ENCODE measurements at regions not wholly inside any gene's neighbourhood (a gene's known extent, or its start where the extent isn't known, plus 50 kb on each side); places are given as distances from the start of the nearest gene placed in this dataset.
"Not testable (repeated sequence)": the region's sequence is repeated elsewhere in the genome, so short reads cannot be mapped to it uniquely, and the experiment has no call there.

- WGBS, 2 donors, result 97% methylated on average over 7 of the region's 7 CpGs
- H3K9me3 ChIP-seq (ENCODE audit: control insufficient read depth, low read length); H3K36me3 ChIP-seq (ENCODE audit: control insufficient read depth in 1 of 2, insufficient read depth in 2 of 2, low read length in 1 of 2); H3K4me1 ChIP-seq (ENCODE audit: control insufficient read depth in 1 of 2, insufficient read depth in 2 of 2, low read length in 2 of 2); ATAC-seq (ENCODE audit: low FRiP score); intact Hi-C loops (cut with DNase I); H3K4me3 ChIP-seq (ENCODE audit: low read length in 2 of 2); DNase-seq; H3K27me3 ChIP-seq (ENCODE audit: control insufficient read depth in 1 of 2, insufficient read depth in 2 of 2, low read length in 1 of 2); H3K27ac ChIP-seq (ENCODE audit: low read depth in 1 of 2, low read length in 2 of 2): not testable (repeated sequence)
Measured at GRCh38 chr7:13114240-13114639, 426.8 kb downstream of the ARL4A start.

- ATAC-seq (ENCODE audit: low FRiP score) (no peak), DNase-seq (no peak)
- 38 to 39% methylated on average over 5 of the region's 5 CpGs for WGBS, 2 donors
- Histone ChIP-seq H3K9me3 (ENCODE audit: control insufficient read depth, low read length) (no peaks in the 10 kb centered on the region), H3K4me1 (ENCODE audit: control insufficient read depth in 1 of 2, insufficient read depth in 2 of 2, low read length in 2 of 2) (no peaks in the 10 kb centered on the region), H3K27me3 (ENCODE audit: control insufficient read depth in 1 of 2, insufficient read depth in 2 of 2, low read length in 1 of 2) (no peaks in the 10 kb centered on the region), H3K4me3 (ENCODE audit: low read length in 2 of 2) (no peak overlapping the region), H3K27ac (ENCODE audit: low read depth in 1 of 2, low read length in 2 of 2) (no peak overlapping the region), H3K36me3 (ENCODE audit: control insufficient read depth in 1 of 2, insufficient read depth in 2 of 2, low read length in 1 of 2) (no peaks in the 10 kb centered on the region)
- intact Hi-C loops (cut with DNase I), result no loop called here
Measured at GRCh38 chr7:13115157-13115772, 427.8 kb downstream of the ARL4A start.

- no peak for ATAC-seq (ENCODE audit: low FRiP score)
- no peaks in the 10 kb centered on the region for H3K9me3 ChIP-seq (ENCODE audit: control insufficient read depth, low read length)
- no peak for DNase-seq
- no peak overlapping the region for H3K27ac ChIP-seq (ENCODE audit: low read depth in 1 of 2, low read length in 2 of 2)
- intact Hi-C loops (cut with DNase I), result no loop called here
- no peaks in the 10 kb centered on the region for H3K4me1 ChIP-seq (ENCODE audit: control insufficient read depth in 1 of 2, insufficient read depth in 2 of 2, low read length in 2 of 2)
- H3K36me3 ChIP-seq (ENCODE audit: control insufficient read depth in 1 of 2, insufficient read depth in 2 of 2, low read length in 1 of 2), result no peaks in the 10 kb centered on the region
- H3K27me3 ChIP-seq (ENCODE audit: control insufficient read depth in 1 of 2, insufficient read depth in 2 of 2, low read length in 1 of 2), result no peaks in the 10 kb centered on the region
- H3K4me3 ChIP-seq (ENCODE audit: low read length in 2 of 2), result no peak overlapping the region
Measured at GRCh38 chr7:13115855-13116254, 428.4 kb downstream of the ARL4A start.

GRCh38 chr7:13117103-13117502, 429.7 kb downstream of the ARL4A start:
- Histone ChIP-seq H3K27ac (ENCODE audit: low read depth in 1 of 2, low read length in 2 of 2) (no peak overlapping the region), H3K36me3 (ENCODE audit: control insufficient read depth in 1 of 2, insufficient read depth in 2 of 2, low read length in 1 of 2) (no peaks in the 10 kb centered on the region), H3K27me3 (ENCODE audit: control insufficient read depth in 1 of 2, insufficient read depth in 2 of 2, low read length in 1 of 2) (no peaks in the 10 kb centered on the region), H3K4me1 (ENCODE audit: control insufficient read depth in 1 of 2, insufficient read depth in 2 of 2, low read length in 2 of 2) (no peaks in the 10 kb centered on the region), H3K4me3 (ENCODE audit: low read length in 2 of 2) (no peak overlapping the region), H3K9me3 (ENCODE audit: control insufficient read depth, low read length) (no peaks in the 10 kb centered on the region)
- ATAC-seq (ENCODE audit: low FRiP score) (no peak), DNase-seq (no peak)
- WGBS, 2 donors, result 40 to 43% methylated on average over 2 of the region's 2 CpGs
- intact Hi-C loops (cut with DNase I), result no loop called here

- intact Hi-C loops (cut with DNase I), result no loop called here
- Histone ChIP-seq H3K27me3 (ENCODE audit: control insufficient read depth in 1 of 2, insufficient read depth in 2 of 2, low read length in 1 of 2) (no peaks in the 10 kb centered on the region), H3K27ac (ENCODE audit: low read depth in 1 of 2, low read length in 2 of 2) (no peak overlapping the region), H3K4me3 (ENCODE audit: low read length in 2 of 2) (no peak overlapping the region), H3K9me3 (ENCODE audit: control insufficient read depth, low read length) (no peaks in the 10 kb centered on the region), H3K4me1 (ENCODE audit: control insufficient read depth in 1 of 2, insufficient read depth in 2 of 2, low read length in 2 of 2) (no peaks in the 10 kb centered on the region), H3K36me3 (ENCODE audit: control insufficient read depth in 1 of 2, insufficient read depth in 2 of 2, low read length in 1 of 2) (no peaks in the 10 kb centered on the region)
- no peak for DNase-seq
- ATAC-seq (ENCODE audit: low FRiP score), result no peak
Measured at GRCh38 chr7:13117592-13117991, 430.2 kb downstream of the ARL4A start.

- H3K4me1 ChIP-seq (ENCODE audit: control insufficient read depth in 1 of 2, insufficient read depth in 2 of 2, low read length in 2 of 2); H3K36me3 ChIP-seq (ENCODE audit: control insufficient read depth in 1 of 2, insufficient read depth in 2 of 2, low read length in 1 of 2); ATAC-seq (ENCODE audit: low FRiP score); DNase-seq; H3K4me3 ChIP-seq (ENCODE audit: low read length in 2 of 2); intact Hi-C loops (cut with DNase I); H3K9me3 ChIP-seq (ENCODE audit: control insufficient read depth, low read length); H3K27me3 ChIP-seq (ENCODE audit: control insufficient read depth in 1 of 2, insufficient read depth in 2 of 2, low read length in 1 of 2); H3K27ac ChIP-seq (ENCODE audit: low read depth in 1 of 2, low read length in 2 of 2): not testable (repeated sequence)
- 96% methylated on average over 2 of the region's 2 CpGs for WGBS, 2 donors
Measured at GRCh38 chr7:13124629-13125028, 437.2 kb downstream of the ARL4A start.

- no peak for DNase-seq
- ATAC-seq (ENCODE audit: low FRiP score), result no peak
- no peaks in the 10 kb centered on the region for H3K9me3 ChIP-seq (ENCODE audit: control insufficient read depth, low read length)
- no peaks in the 10 kb centered on the region for H3K4me1 ChIP-seq (ENCODE audit: control insufficient read depth in 1 of 2, insufficient read depth in 2 of 2, low read length in 2 of 2)
- intact Hi-C loops (cut with DNase I), result no loop called here
- H3K27me3 ChIP-seq (ENCODE audit: control insufficient read depth in 1 of 2, insufficient read depth in 2 of 2, low read length in 1 of 2), result no peaks in the 10 kb centered on the region
- no peaks in the 10 kb centered on the region for H3K36me3 ChIP-seq (ENCODE audit: control insufficient read depth in 1 of 2, insufficient read depth in 2 of 2, low read length in 1 of 2)
- WGBS, 2 donors, result 80 to 81% methylated on average over 5 of the region's 5 CpGs
- no peak overlapping the region for H3K4me3 ChIP-seq (ENCODE audit: low read length in 2 of 2)
- H3K27ac ChIP-seq (ENCODE audit: low read depth in 1 of 2, low read length in 2 of 2), result no peak overlapping the region
Measured at GRCh38 chr7:13126347-13126746, 438.9 kb downstream of the ARL4A start.

GRCh38 chr7:13130321-13130720, 442.9 kb downstream of the ARL4A start:
- intact Hi-C loops (cut with DNase I), result no loop called here
- no peaks in the 10 kb centered on the region for H3K36me3 ChIP-seq (ENCODE audit: control insufficient read depth in 1 of 2, insufficient read depth in 2 of 2, low read length in 1 of 2)
- H3K27ac ChIP-seq (ENCODE audit: low read depth in 1 of 2, low read length in 2 of 2), result no peak overlapping the region
- H3K27me3 ChIP-seq (ENCODE audit: control insufficient read depth in 1 of 2, insufficient read depth in 2 of 2, low read length in 1 of 2), result no peaks in the 10 kb centered on the region
- H3K4me1 ChIP-seq (ENCODE audit: control insufficient read depth in 1 of 2, insufficient read depth in 2 of 2, low read length in 2 of 2), result no peaks in the 10 kb centered on the region
- ATAC-seq (ENCODE audit: low FRiP score) (no peak), DNase-seq (no peak)
- 90% methylated on average over 4 of the region's 4 CpGs for WGBS, 2 donors
- no peaks in the 10 kb centered on the region for H3K9me3 ChIP-seq (ENCODE audit: control insufficient read depth, low read length)
- no peak overlapping the region for H3K4me3 ChIP-seq (ENCODE audit: low read length in 2 of 2)

GRCh38 chr7:13130906-13131305, 443.5 kb downstream of the ARL4A start:
- intact Hi-C loops (cut with DNase I); ATAC-seq (ENCODE audit: low FRiP score); H3K4me3 ChIP-seq (ENCODE audit: low read length in 2 of 2); H3K9me3 ChIP-seq (ENCODE audit: control insufficient read depth, low read length); H3K4me1 ChIP-seq (ENCODE audit: control insufficient read depth in 1 of 2, insufficient read depth in 2 of 2, low read length in 2 of 2); H3K27ac ChIP-seq (ENCODE audit: low read depth in 1 of 2, low read length in 2 of 2); H3K27me3 ChIP-seq (ENCODE audit: control insufficient read depth in 1 of 2, insufficient read depth in 2 of 2, low read length in 1 of 2); DNase-seq; H3K36me3 ChIP-seq (ENCODE audit: control insufficient read depth in 1 of 2, insufficient read depth in 2 of 2, low read length in 1 of 2): not testable (repeated sequence)
- WGBS, 2 donors, result 96 to 97% methylated on average over 3 of the region's 3 CpGs
